ENCODE measurements at regions not wholly inside any gene's neighbourhood (a gene's known extent, or its start where the extent isn't known, plus 50 kb on each side); places are given as distances from the start of the nearest gene placed in this dataset.

GRCh38 chr1:217985641-217986040 lies 299.5 kb upstream of the RRP15 start:
- TF ChIP-seq CTCF (IDR thresholded peaks at IDR 0.05): no peak
- TF ChIP-seq POLR2A (IDR thresholded peaks at IDR 0.05): no peak
